UCSD-AML1 (cell line): ENCODE measurements at regions not wholly inside any gene's neighbourhood (a gene's known extent, or its start where the extent isn't known, plus 50 kb on each side); places are given as distances from the start of the nearest gene placed in this dataset.

Source experiments
- DNase-seq: peaks from one replicate; lab custom pipeline; 2025; ENCODE audit not compliant: unreplicated experiment; lab: John Stamatoyannopoulos, UW

GRCh38 chr20:7493311-7493710 is 446.9 kb downstream of the HAO1 start:
- no peak for DNase-seq

GRCh38 chr20:7496394-7496991 is 443.8 kb downstream of the HAO1 start:
- DNase-seq, result no peak

GRCh38 chr20:7497985-7498384 is 442.3 kb downstream of the HAO1 start:
- DNase-seq, result no peak

- no peak for DNase-seq
Measured at GRCh38 chr20:7499201-7499600, 441.1 kb downstream of the HAO1 start.

GRCh38 chr20:7500231-7500663 is 440.0 kb downstream of the HAO1 start:
- no peak for DNase-seq

GRCh38 chr20:7503501-7503900 is 436.8 kb downstream of the HAO1 start:
- DNase-seq, result no peak

GRCh38 chr20:7505152-7505834 is 435.0 kb downstream of the HAO1 start:
- DNase-seq, result no peak

GRCh38 chr20:7505835-7506221 is 434.4 kb downstream of the HAO1 start:
- DNase-seq, result no peak

- DNase-seq, result no peak
Measured at GRCh38 chr20:7516621-7517111, 423.6 kb downstream of the HAO1 start.

- no peak for DNase-seq
Measured at GRCh38 chr20:7520361-7520760, 419.9 kb downstream of the HAO1 start.

- DNase-seq, result no peak
Measured at GRCh38 chr20:7523288-7523687, 417.0 kb downstream of the HAO1 start.

GRCh38 chr20:7540018-7540417 is 400.2 kb downstream of the HAO1 start:
- DNase-seq, result no peak

- DNase-seq, result no peak
Measured at GRCh38 chr20:7540923-7541322, 399.3 kb downstream of the HAO1 start.

GRCh38 chr20:7571101-7571500 is 369.2 kb downstream of the HAO1 start:
- no peak for DNase-seq

- no peak for DNase-seq
Measured at GRCh38 chr20:7571521-7572055, 368.7 kb downstream of the HAO1 start.

GRCh38 chr20:7579888-7580287 is 360.4 kb downstream of the HAO1 start:
- DNase-seq, result no peak

- no peak for DNase-seq
Measured at GRCh38 chr20:7585126-7585679, 355.1 kb downstream of the HAO1 start.

- no peak for DNase-seq
Measured at GRCh38 chr20:7586481-7586880, 353.8 kb downstream of the HAO1 start.

GRCh38 chr20:7589164-7589563 is 351.1 kb downstream of the HAO1 start:
- DNase-seq, result no peak

GRCh38 chr20:7596541-7596940 is 343.7 kb downstream of the HAO1 start:
- no peak for DNase-seq

- no peak for DNase-seq
Measured at GRCh38 chr20:7601431-7601830, 338.8 kb downstream of the HAO1 start.

- no peak for DNase-seq
Measured at GRCh38 chr20:7606941-7607340, 333.3 kb downstream of the HAO1 start.
